HEK293T (cell line): ENCODE measurements at regions not wholly inside any gene's neighbourhood (a gene's known extent, or its start where the extent isn't known, plus 50 kb on each side); places are given as distances from the start of the nearest gene placed in this dataset.

Source experiments
- BHLHE40 ChIP-seq: fragments of 450-650 bp; IDR thresholded peaks from 2 replicates; pipeline ENCODE4 v1.6.1; 2016; ENCODE audit warnings: mild to moderate bottlenecking, moderate library complexity, borderline replicate concordance
- ELF4 ChIP-seq: fragments of 450-650 bp; IDR thresholded peaks from 2 replicates; pipeline ENCODE4 v1.6.1; 2017; ENCODE audit warnings: antibody characterized with exemption
- FOXA1 ChIP-seq: fragments of 450-650 bp; IDR thresholded peaks from 2 replicates; pipeline ENCODE4 v1.6.1; 2016; ENCODE audit warnings: mild to moderate bottlenecking
- HDGF ChIP-seq: fragments of 450-650 bp; IDR thresholded peaks from 2 replicates; pipeline ENCODE4 v1.6.1; 2017; ENCODE audit warnings: antibody characterized with exemption, borderline replicate concordance
- LEF1 ChIP-seq: fragments of 450-650 bp; IDR thresholded peaks from 2 replicates; pipeline ENCODE4 v1.6.1; 2017; ENCODE audit warnings: mild to moderate bottlenecking, borderline replicate concordance
- SP1 ChIP-seq: fragments of 450-650 bp; IDR thresholded peaks from 2 replicates; pipeline ENCODE4 v1.6.1; 2017
- SUZ12 ChIP-seq: fragments of 450-650 bp; IDR thresholded peaks from 2 replicates; pipeline ENCODE4 v1.6.1; 2016; ENCODE audit warnings: mild to moderate bottlenecking
- TARDBP ChIP-seq: fragments of 450-650 bp; IDR thresholded peaks from 2 replicates; pipeline ENCODE4 v1.6.1; 2016
- ZNF384 ChIP-seq: fragments of 450-650 bp; IDR thresholded peaks from 2 replicates; pipeline ENCODE4 v1.6.1; 2016

DNA sequence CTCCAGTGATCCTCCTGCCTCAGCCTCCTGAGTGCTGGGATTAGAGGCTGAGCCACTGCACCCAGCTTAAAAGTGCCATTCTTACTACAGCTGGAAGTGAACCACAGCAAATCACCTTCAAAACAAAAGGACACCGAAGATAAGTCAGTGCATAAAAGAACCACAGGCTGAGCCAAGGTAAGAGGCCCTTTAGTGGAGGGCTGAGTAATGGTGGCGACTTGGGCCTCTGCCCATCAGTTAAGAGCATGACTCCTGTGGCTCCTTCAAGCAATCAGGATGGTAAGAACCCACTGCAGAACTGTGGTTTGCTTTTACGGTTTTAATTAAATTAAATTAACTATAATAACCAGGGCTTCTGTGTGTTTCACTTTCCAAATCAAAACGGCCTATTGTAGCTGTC, 75.1 kb downstream of the CTAGE1 start:
- TF ChIP-seq ZNF384, result no peak
- no peak for TF ChIP-seq HDGF
- TF ChIP-seq FOXA1, result no peak
- no peak for TF ChIP-seq SUZ12
- no peak for TF ChIP-seq SP1
- TF ChIP-seq BHLHE40, result no peak
- no peak for TF ChIP-seq ELF4
- no peak for TF ChIP-seq LEF1
- TF ChIP-seq TARDBP, result no peak
